Endothelial cell (in vitro differentiated cells): ENCODE measurements at regions not wholly inside any gene's neighbourhood (a gene's known extent, or its start where the extent isn't known, plus 50 kb on each side); places are given as distances from the start of the nearest gene placed in this dataset.

Experiments used
- DNase-seq: peaks from one replicate; pipeline ENCODE4 v3.0.0; 2021; ENCODE audit warnings: low spot score
- H3K27ac Mint-ChIP-seq: one replicate; pipeline ENCODE4 v1.8.0; 2021; ENCODE audit warnings: mixed read lengths, inconsistent platforms; ENCODE audit not compliant: unreplicated experiment
- H3K27me3 Mint-ChIP-seq: one replicate; pipeline ENCODE4 v1.8.0; 2021; ENCODE audit warnings: mild to moderate bottlenecking, moderate library complexity, mixed read lengths, inconsistent platforms; ENCODE audit not compliant: unreplicated experiment
- H3K36me3 Mint-ChIP-seq: one replicate; pipeline ENCODE4 v1.8.0; 2021; ENCODE audit warnings: mild to moderate bottlenecking, low read depth, mixed read lengths, inconsistent platforms; ENCODE audit not compliant: unreplicated experiment
- H3K4me1 Mint-ChIP-seq: one replicate; pipeline ENCODE4 v1.8.0; 2021; ENCODE audit warnings: mild to moderate bottlenecking, mixed read lengths, inconsistent platforms; ENCODE audit not compliant: unreplicated experiment
- H3K4me3 Mint-ChIP-seq: one replicate; pipeline ENCODE4 v1.8.0; 2021; ENCODE audit warnings: mild to moderate bottlenecking, mixed read lengths, inconsistent platforms; ENCODE audit not compliant: unreplicated experiment
- H3K9me3 Mint-ChIP-seq: one replicate; pipeline ENCODE4 v1.8.0; 2021; ENCODE audit warnings: mixed read lengths, inconsistent platforms; ENCODE audit not compliant: unreplicated experiment
- TF ChIP-seq, protein P1 (sequence below): fragments of 200-600 bp; sonication (generic); IDR thresholded peaks from one replicate; pipeline ENCODE4 v1.5.0; 2021; ENCODE audit warnings: antibody characterized with exemption; ENCODE audit not compliant: unreplicated experiment

DNA sequence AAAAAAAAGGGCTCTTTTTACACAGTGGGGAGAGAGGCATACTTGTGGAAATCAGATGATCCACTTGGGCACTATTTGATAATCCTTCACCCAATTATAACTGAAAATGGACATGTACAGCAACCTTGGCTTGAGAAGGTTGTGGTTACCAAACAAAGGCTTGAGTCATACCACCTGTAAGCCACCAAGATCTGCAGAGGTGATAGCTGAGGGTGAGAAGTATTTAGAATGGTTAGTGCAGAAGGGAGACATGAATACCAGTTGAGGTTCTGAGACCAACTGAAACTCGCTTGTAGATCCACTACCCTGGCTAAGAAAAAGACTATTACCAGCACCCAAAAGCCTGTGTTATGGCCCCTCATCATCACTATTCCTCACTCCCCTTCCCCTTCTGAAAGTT is 614.0 kb downstream of the STIM2 start:
- no peak overlapping the region for H3K4me3 Mint-ChIP-seq
- no peak overlapping the region for H3K27ac Mint-ChIP-seq
- TF ChIP-seq, protein P1, sequence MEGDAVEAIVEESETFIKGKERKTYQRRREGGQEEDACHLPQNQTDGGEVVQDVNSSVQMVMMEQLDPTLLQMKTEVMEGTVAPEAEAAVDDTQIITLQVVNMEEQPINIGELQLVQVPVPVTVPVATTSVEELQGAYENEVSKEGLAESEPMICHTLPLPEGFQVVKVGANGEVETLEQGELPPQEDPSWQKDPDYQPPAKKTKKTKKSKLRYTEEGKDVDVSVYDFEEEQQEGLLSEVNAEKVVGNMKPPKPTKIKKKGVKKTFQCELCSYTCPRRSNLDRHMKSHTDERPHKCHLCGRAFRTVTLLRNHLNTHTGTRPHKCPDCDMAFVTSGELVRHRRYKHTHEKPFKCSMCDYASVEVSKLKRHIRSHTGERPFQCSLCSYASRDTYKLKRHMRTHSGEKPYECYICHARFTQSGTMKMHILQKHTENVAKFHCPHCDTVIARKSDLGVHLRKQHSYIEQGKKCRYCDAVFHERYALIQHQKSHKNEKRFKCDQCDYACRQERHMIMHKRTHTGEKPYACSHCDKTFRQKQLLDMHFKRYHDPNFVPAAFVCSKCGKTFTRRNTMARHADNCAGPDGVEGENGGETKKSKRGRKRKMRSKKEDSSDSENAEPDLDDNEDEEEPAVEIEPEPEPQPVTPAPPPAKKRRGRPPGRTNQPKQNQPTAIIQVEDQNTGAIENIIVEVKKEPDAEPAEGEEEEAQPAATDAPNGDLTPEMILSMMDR = no peak
- H3K4me1 Mint-ChIP-seq = no peaks in the 10 kb centered on the region
- DNase-seq = no peak
- H3K9me3 Mint-ChIP-seq = no peaks in the 10 kb centered on the region
- no peaks in the 10 kb centered on the region for H3K36me3 Mint-ChIP-seq
- no peaks in the 10 kb centered on the region for H3K27me3 Mint-ChIP-seq

DNA sequence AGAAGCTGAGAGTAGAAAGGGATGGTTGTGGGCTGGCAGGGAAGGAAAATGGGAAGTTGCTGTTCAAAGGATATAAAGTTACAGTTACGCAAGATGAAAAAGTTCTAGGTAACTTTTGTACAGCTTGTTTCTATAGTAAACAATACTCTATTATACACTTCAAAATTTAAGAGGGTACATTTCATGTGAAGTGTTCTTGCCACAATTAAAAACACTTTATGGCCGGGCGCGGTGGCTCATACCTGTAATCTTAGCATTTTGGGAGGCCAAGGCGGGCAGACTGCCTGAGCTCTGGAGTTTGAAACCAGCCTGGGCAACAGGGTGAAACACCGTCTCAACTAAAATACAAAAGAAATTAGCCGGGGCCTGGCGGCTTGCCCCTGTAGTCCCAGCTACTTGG is 623.6 kb downstream of the STIM2 start:
- no peak for DNase-seq
- TF ChIP-seq, protein P1 = no peak
- Mint-ChIP-seq H3K9me3 (no peaks in the 10 kb centered on the region), H3K4me1 (no peaks in the 10 kb centered on the region), H3K4me3 (no peak overlapping the region), H3K36me3 (no peaks in the 10 kb centered on the region), H3K27me3 (no peaks in the 10 kb centered on the region), H3K27ac (no peak overlapping the region)

- TF ChIP-seq, protein P1 = no peak
- peaks cover 1% of the 10 kb centered on the region for H3K27me3 Mint-ChIP-seq
- no peak for DNase-seq
- no peaks in the 10 kb centered on the region for H3K36me3 Mint-ChIP-seq
- no peaks in the 10 kb centered on the region for H3K9me3 Mint-ChIP-seq
- no peak overlapping the region for H3K4me3 Mint-ChIP-seq
- H3K27ac Mint-ChIP-seq = no peak overlapping the region
- no peaks in the 10 kb centered on the region for H3K4me1 Mint-ChIP-seq
These were observed 629.7 kb downstream of the STIM2 start for GRCh38 chr4:27490315-27490714.

DNA sequence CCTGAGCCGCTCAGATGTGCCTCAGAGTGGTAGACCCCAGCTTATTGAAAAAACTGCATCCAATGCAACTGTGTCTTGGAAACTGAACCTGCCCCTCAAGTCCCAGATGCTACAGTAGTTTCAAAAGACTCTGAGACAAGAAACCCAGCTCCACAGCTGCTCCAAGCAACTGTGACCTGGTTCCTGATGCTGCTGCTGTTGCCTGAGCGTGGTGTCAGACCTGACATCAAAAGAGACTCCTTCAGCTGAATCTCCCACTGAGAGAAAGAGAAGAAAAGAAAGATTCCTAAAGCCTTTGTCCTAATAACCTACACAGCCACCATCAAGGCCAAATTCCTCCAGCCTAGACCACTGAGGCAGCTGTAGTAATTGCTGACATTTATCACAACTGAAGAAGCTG is 630.1 kb downstream of the STIM2 start:
- no peaks in the 10 kb centered on the region for H3K36me3 Mint-ChIP-seq
- no peak for DNase-seq
- H3K27ac Mint-ChIP-seq = no peak overlapping the region
- H3K4me1 Mint-ChIP-seq = no peaks in the 10 kb centered on the region
- TF ChIP-seq, protein P1 = no peak
- peaks cover 1% of the 10 kb centered on the region for H3K27me3 Mint-ChIP-seq
- no peak overlapping the region for H3K4me3 Mint-ChIP-seq
- no peaks in the 10 kb centered on the region for H3K9me3 Mint-ChIP-seq

DNA sequence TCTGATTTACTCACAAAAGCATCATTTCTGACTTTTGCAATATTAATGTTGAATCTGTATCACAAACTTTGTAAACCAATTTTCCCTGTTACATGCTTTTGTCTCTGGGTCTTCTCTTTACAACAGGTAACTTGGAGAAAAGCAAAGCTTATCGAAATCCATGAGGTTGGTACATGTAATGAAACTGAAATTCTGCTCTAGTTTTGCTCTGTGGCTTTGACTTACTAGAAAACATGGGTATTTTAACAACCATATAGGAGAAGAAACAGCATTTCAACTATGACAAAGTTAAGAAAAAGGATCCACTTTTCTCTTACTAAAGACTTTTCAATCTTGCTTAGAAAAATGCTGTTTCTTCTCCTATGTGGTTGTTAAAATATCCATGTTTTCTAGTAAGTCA is 645.8 kb downstream of the STIM2 start:
- TF ChIP-seq, protein P1 = no peak
- no peaks in the 10 kb centered on the region for H3K36me3 Mint-ChIP-seq
- H3K4me1 Mint-ChIP-seq = no peaks in the 10 kb centered on the region
- no peak overlapping the region for H3K4me3 Mint-ChIP-seq
- no peaks in the 10 kb centered on the region for H3K9me3 Mint-ChIP-seq
- no peak overlapping the region for H3K27ac Mint-ChIP-seq
- no peak for DNase-seq
- H3K27me3 Mint-ChIP-seq = no peaks in the 10 kb centered on the region
